Mucosa of descending colon (tissue), 3 donors: ENCODE measurements at regions not wholly inside any gene's neighbourhood (a gene's known extent, or its start where the extent isn't known, plus 50 kb on each side); places are given as distances from the start of the nearest gene placed in this dataset.

Experiments used
- ATAC-seq: fragments of 200-7000 bp; cut with Tn5 transposase; one replicate; pipeline ENCODE4 v1.9.1; 2020; ENCODE audit warnings: mild to moderate bottlenecking, moderate library complexity
- DNase-seq, 3 donors: peaks; one replicate each; pipeline ENCODE4 v3.0.0-alpha.2; 2020
- H3K36me3 ChIP-seq: fragments of 200-600 bp; one replicate; pipeline ENCODE4 v1.8.0; 2021; ENCODE audit warnings: low read depth, mild to moderate bottlenecking
- H3K4me1 ChIP-seq: fragments of 200-600 bp; one replicate; pipeline ENCODE4 v1.8.0; 2021; ENCODE audit warnings: low read depth, mild to moderate bottlenecking
- H3K4me3 ChIP-seq: fragments of 200-600 bp; one replicate; pipeline ENCODE4 v1.8.0; 2021; ENCODE audit warnings: mild to moderate bottlenecking
- H3K9me3 ChIP-seq: fragments of 200-600 bp; one replicate; pipeline ENCODE4 v1.8.0; 2021; ENCODE audit warnings: mild to moderate bottlenecking
- CTCF ChIP-seq: fragments of 200-600 bp; IDR thresholded peaks from one replicate; pipeline ENCODE4 v1.8.0; 2022; ENCODE audit warnings: antibody characterized with exemption, mild to moderate bottlenecking
- intact Hi-C, 2 donors: fragments of 100-400 bp; cut with DNase I in 1 of 2; cut with micrococcal nuclease in 1 of 2; formaldehyde crosslinking; loops; one replicate each; pipeline versions ENCODE4 v1.11.0 to v1.11.1; 2022; cut with DNase I, micrococcal nuclease
- donor health status: DM: no; HTN: no; CAD: no; lungs with moderate emphysema.
- donor health status: DM: no; HTN: no; CAD: no.
- donor health status: DM: no; HTN: yes; CAD: no.

- ATAC-seq (no peak), DNase-seq (no peak)
- Histone ChIP-seq H3K9me3 (no peaks in the 10 kb centered on the region), H3K4me3 (no peak overlapping the region), H3K4me1 (no peaks in the 10 kb centered on the region), H3K36me3 (no peaks in the 10 kb centered on the region)
- intact Hi-C loops = no loop called here
- no peak for TF ChIP-seq CTCF
Observed at GRCh38 chr2:107502539-107502938, 324.2 kb upstream of the RGPD4 start.

GRCh38 chr2:107511970-107512789, 314.5 kb upstream of the RGPD4 start:
- ATAC-seq (no peak), DNase-seq (no peak)
- Histone ChIP-seq H3K36me3 (no peaks in the 10 kb centered on the region), H3K4me1 (no peaks in the 10 kb centered on the region), H3K9me3 (no peaks in the 10 kb centered on the region), H3K4me3 (no peak overlapping the region)
- no peak for TF ChIP-seq CTCF
- intact Hi-C loops = no loop called here

- intact Hi-C loops = no loop called here
- Histone ChIP-seq H3K4me1 (no peaks in the 10 kb centered on the region), H3K9me3 (peaks cover 2% of the 10 kb centered on the region), H3K36me3 (no peaks in the 10 kb centered on the region), H3K4me3 (no peak overlapping the region)
- DNase-seq (no peak), ATAC-seq (no peak)
- TF ChIP-seq CTCF = no peak
Observed at GRCh38 chr2:107525406-107525805, 301.3 kb upstream of the RGPD4 start.

- H3K4me1 ChIP-seq = no peaks in the 10 kb centered on the region
- no peak for TF ChIP-seq CTCF
- H3K4me3 ChIP-seq = no peak overlapping the region
- intact Hi-C loops = no loop called here
- ATAC-seq (no peak), DNase-seq (peak in 1 of 3 donors; percentile 2)
- H3K9me3 ChIP-seq = no peaks in the 10 kb centered on the region
- no peaks in the 10 kb centered on the region for H3K36me3 ChIP-seq
Observed at GRCh38 chr2:107529146-107529545, 297.5 kb upstream of the RGPD4 start.

GRCh38 chr2:107530046-107530445, 296.6 kb upstream of the RGPD4 start:
- H3K36me3 ChIP-seq = no peaks in the 10 kb centered on the region
- ATAC-seq = no peak
- intact Hi-C loops = no loop called here

More at GRCh38 chr2:107530046-107530445, 296.6 kb upstream of the RGPD4 start:
- Histone ChIP-seq H3K9me3 (no peaks in the 10 kb centered on the region), H3K4me3 (no peak overlapping the region), H3K4me1 (no peaks in the 10 kb centered on the region)
- TF ChIP-seq CTCF = no peak
- no peak for DNase-seq
